Tongue (tissue), 1 donor: ENCODE measurements at regions not wholly inside any gene's neighbourhood (a gene's known extent, or its start where the extent isn't known, plus 50 kb on each side); places are given as distances from the start of the nearest gene placed in this dataset.
"Not testable (repeated sequence)": the region's sequence is repeated elsewhere in the genome, so short reads cannot be mapped to it uniquely, and the experiment has no call there.

Experiments
- DNase-seq: peaks from one replicate; pipeline ENCODE4 v3.0.0-alpha.2; 2015

- no peak for DNase-seq
Observed at GRCh38 chr4:66589183-66589582, 918.9 kb upstream of the EPHA5 start.

DNA sequence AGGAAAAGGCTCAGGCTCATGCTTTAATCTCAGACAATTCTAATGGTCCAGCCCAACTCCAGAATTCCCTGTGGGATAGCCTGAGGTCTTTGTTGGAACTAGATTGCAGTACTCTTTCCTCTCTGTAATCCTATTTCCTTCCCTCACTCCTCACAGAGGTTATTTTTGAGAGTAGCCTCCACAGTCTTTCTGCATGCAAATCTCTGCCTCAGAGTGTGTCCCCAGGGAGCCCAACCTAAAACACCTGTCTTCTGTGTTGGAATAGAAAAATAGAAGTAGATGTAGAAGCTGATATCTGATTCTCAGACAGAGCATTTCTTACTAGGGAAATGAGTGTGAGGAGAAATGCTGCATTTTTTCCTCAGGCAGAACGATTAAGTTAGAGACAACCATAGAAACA, 915.5 kb upstream of the EPHA5 start:
- no peak for DNase-seq

DNA sequence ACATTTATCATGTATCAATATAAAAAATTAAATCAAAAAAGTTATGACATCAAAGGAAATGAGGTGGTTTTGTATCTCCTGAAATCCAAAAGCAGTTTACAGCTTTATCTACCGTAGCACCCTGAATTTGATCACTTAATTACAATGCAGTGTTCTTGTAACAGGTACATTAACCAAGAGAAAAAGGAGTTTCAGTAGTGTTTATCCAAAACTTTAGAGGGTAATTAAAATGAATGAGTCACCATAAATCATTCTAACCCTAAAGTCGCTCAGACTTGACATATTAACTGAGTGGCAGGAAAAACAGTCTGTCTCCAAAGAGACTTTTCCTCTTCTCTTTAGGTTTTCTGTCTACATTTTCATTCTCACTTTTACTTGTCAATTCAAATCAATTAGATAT, 907.6 kb upstream of the EPHA5 start:
- DNase-seq, result no peak

- DNase-seq, result no peak
Observed at GRCh38 chr4:66575008-66575696, 904.9 kb upstream of the EPHA5 start.

GRCh38 chr4:66574145-66574978, 904.1 kb upstream of the EPHA5 start:
- no peak for DNase-seq

DNA sequence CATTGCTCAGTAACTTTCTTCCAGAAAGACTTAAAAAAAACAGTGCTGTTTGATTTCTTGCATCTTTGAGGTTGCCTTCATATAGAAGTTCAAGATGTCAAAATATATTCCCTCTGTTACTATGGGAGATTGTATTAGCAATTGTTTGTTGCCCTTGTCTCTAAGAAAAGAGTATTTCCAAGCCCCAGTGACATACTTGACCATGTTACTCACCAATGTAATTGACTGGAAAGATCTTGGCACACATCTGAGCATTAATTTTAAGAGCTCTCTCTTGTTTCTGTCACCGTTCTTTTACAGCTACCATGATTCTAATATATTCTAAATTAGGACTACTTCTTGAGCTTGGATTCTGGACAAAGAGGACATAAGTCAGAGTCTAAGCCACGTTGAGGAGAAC, 902.7 kb upstream of the EPHA5 start:
- peak; percentile 1 for DNase-seq

GRCh38 chr4:66571145-66571695, 900.9 kb upstream of the EPHA5 start:
- DNase-seq, result no peak

DNA sequence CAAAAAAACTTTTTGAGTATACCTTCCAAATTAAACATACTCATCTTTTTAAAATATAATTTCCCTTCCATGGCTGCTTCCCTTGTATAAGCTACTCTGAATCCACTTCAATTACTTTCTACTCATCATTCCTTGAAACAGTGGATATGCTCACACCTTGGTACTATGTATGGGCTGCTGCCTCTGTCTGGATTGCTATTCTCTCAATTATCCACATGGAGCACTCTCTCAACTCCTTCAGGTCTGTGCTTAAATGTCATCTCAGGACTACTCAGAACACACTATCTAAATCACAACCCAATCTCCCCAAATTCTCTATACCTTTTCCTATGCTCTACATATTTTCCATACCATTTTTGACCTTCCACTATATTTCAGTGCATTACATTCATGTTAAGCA, 898.9 kb upstream of the EPHA5 start:
- no peak for DNase-seq

DNA sequence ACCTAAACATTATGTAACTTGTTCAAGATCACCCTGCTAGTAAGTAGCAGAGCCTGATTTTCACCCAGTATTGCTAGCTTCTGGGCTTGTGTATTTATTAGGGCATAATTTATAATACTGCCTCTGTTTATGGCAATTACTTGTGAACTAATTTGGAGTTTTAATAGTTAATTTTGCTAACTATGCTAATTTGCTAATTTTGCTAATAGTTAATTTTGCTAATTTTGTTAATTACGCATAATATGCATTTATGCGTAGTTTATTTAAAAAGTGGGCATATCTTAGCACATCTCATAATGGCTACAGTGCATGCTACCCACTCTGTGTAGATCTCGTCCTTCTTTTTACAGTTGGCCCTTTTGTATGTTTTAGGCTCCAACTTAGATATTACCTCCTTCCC, 898.1 kb upstream of the EPHA5 start:
- DNase-seq, result no peak

DNA sequence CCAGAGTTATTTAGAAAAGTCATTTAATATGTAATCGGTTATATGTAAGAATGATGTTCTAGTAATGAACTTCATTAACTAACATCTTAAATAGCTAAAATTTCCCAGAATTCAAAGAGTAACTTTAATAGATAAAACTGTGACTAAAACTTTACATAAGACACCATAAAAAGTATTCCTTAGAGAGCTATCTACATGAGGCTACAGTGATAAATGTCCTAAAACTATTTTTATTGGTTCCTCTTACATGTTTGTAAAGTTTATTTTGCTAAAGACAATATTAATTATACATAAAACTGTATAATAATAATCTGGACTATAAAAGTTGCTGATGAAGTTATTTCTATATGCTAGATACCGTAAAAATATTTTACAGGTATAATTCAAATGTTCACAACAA, 897.7 kb upstream of the EPHA5 start:
- no peak for DNase-seq

DNA sequence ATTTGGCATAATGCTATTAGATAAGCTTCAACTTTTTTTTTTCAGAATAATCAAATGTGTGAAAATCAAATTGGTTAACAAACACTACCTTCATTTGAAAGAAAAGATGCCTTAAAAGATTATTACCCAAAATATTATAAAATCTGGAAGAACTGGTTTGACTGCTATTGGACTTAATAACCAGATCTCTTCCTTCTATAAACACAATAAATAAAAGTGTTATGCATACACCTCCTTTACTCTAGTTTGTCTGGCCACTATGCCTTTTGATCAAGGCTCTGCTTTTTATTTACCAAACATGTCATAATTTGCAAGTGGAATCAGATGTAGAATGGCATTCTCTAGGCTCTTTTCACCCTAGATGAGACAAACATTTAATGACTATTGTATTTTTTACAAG, 897.3 kb upstream of the EPHA5 start:
- no peak for DNase-seq

DNA sequence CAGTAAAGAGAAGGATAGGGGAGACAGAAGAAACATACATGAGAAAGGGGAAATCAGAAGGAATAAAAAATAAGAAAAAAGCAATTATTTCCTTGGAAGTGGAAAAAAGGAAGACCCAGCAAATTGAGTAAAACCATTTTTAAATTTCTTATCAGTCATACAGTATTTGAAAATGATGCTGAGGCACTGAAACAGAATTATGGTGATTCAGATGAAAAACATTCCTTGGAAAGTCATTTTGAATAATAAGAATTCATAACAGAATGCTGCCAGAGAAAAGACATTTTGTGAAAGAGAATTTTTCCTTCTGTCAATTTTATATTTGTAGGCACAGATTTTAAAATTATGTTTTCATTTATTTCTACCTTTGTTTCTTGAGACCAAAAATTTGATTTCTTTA, 895.5 kb upstream of the EPHA5 start:
- DNase-seq, result no peak

GRCh38 chr4:66564901-66565651, 894.8 kb upstream of the EPHA5 start:
- peak; percentile 35 for DNase-seq

DNA sequence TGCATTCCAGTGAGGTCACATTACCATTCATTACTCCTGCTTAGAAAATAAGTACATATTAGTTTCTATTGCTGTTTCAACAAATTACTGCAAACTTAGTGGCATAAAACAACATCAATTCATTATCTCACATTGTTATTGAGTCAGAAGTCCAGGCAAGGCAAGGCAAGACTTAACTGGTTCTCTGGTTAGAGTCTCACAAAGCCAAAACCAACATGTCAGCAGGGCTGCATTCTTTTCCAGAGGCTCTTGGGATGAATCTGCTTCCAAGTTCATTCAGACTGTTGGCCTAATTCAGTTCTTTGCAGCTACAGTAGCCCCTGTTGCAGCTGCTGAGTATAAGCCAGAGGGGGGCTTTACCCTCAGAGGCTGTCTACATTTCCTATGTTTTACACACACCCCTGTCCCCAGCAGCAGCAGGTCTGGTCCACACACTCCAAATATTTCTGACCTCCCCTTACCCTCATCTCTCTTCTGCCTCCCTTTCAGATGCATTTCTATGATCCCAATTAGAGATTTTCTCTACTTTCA, 892.1 kb upstream of the EPHA5 start:
- DNase-seq, result peak; percentile 14

DNA sequence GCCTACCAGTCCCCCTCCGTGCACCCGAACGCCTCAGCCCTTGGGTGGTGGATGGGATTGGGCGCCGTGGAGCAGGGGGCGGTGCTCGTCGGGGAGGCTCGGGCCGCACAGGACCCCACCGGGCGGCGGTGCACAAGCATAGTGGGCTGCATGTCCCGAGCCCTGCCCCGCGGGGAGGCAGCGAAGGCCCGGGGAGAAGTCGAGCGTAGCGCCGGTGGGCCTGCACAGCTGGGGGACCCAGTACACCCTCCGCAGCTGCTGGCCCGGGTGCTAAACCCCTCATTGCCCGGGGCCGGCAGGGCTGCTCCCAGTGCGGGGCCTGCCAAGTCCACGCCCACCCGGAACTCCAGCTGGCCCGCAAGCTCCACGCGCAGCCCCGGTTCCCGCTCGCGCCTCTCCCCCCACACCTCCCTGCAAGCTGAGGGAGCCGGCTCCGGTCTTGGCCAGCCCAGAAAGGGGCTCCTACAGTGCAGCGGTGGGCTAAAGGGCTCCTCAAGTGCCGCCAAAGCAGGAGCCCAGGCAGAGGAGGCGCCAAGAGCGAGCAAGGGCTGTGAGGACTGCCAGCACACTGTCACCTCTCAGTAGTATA, 891.3 kb upstream of the EPHA5 start:
- DNase-seq, result not testable (repeated sequence)

GRCh38 chr4:66558651-66559050, 888.4 kb upstream of the EPHA5 start:
- no peak for DNase-seq

DNA sequence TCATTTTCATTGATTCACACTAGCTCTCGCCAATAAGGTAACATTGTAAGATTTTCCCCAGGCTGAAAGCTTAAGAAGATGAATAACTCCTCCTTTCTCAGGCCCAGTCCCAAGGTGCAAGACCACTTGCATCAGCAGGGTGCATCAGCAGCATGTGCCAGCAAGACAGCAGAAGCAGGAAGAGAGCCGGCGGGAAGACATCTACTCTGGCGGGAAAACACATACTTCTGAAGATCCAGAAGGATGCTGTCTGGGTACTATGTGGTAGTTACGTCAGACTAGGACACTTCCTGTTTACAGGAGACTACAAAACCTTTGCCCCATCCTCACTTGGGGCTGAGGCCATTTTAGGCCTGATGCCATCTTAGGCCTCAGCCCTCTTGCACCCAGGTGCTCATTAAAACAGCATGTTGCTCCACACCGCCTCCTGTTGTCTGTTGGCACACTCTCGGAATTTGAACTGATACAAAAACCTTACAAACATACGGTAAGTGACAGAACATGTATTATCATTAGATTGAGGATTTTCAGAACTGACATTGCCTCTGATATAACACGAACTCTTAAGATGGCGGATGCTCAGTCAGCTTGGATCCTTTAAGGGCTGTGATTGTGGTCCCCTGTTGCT, 886.5 kb upstream of the EPHA5 start:
- DNase-seq, result no peak

DNA sequence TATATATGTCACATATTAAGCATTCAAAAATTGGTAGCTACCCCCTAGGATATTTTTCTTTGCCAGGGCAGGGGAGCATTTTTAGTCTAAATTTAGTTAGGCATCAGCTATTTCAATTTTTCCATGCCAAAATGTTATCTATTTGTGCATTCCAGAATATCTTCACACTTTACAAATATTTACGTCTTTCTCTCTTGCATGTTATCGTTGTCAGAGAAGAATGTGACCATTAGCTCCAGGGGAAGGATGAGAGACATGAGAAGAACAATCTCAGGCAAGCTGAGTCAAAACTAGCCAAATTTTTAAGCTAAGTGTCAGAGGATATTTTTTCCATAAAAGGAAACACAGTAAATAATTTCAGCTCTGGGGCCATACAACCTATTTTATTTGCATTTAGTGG, 885.0 kb upstream of the EPHA5 start:
- no peak for DNase-seq

DNA sequence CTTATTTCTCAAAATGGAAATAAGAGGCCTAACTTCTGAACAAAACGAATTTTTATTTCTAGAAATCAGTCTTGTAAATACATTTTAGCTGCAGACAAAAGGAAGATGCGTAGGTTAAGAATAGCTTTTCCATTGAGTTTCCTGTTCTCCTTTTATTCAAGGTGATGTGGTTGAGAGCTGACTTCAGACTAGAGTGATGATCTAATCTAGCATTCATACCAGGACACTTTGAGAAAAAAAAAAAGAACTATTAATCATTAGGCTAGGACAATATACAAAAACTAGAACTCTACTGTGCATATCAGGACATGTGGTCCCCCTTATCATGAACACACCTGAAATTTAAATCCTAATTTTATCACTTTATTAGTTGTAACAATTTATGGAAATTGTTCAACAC, 884.5 kb upstream of the EPHA5 start:
- no peak for DNase-seq

GRCh38 chr4:66545301-66545700, 875.0 kb upstream of the EPHA5 start:
- DNase-seq, result not testable (repeated sequence)

DNA sequence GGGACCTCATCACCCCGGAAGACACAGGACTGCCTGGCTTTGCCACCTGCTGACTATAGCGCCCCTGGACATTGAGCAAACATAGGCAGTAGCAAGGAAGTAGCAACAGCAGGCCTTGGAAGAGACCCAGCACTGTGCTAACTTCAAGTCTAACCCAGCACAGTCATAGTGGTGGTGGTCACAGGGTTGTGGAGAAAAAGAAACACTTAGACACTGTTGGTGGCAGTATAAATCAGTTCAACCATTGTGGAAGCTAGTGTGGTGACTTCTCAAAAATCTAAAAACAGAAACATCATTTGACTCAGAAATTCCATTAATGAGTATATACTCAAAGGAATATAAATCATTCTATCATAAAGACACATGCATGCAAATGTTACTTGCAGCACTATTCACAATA, 874.0 kb upstream of the EPHA5 start:
- no peak for DNase-seq

- no peak for DNase-seq
Observed at GRCh38 chr4:66539745-66540144, 869.5 kb upstream of the EPHA5 start.
